GM08714 (cell line): ENCODE measurements at regions not wholly inside any gene's neighbourhood (a gene's known extent, or its start where the extent isn't known, plus 50 kb on each side); places are given as distances from the start of the nearest gene placed in this dataset.

Experiments used
- H3K4me3 ChIP-seq: fragments of 200-500 bp; sonication (Bioruptor generic); 2 replicates; pipeline ENCODE4 v1.5.1; 2014; ENCODE audit warnings: mild to moderate bottlenecking, low read length, inconsistent platforms
- ZNF274 ChIP-seq: IDR thresholded peaks from 2 replicates; pipeline ENCODE4 v1.6.1; 2012; ENCODE audit warnings: mild to moderate bottlenecking, low read depth, low read length

- TF ChIP-seq ZNF274 = no peak
These were observed 276.2 kb upstream of the MAP3K7 start for GRCh38 chr6:90863043-90863442.

GRCh38 chr6:90860822-90861601 is 274.1 kb upstream of the MAP3K7 start:
- TF ChIP-seq ZNF274 = no peak

More at GRCh38 chr6:90863043-90863442, 276.2 kb upstream of the MAP3K7 start:
- no peak overlapping the region for H3K4me3 ChIP-seq

GRCh38 chr6:90859612-90860011 is 272.7 kb upstream of the MAP3K7 start:
- no peak overlapping the region for H3K4me3 ChIP-seq
- no peak for TF ChIP-seq ZNF274

More at GRCh38 chr6:90860822-90861601, 274.1 kb upstream of the MAP3K7 start:
- no peak overlapping the region for H3K4me3 ChIP-seq

- no peak for TF ChIP-seq ZNF274
- no peak overlapping the region for H3K4me3 ChIP-seq
These were observed 272.2 kb upstream of the MAP3K7 start for GRCh38 chr6:90859056-90859455.

DNA sequence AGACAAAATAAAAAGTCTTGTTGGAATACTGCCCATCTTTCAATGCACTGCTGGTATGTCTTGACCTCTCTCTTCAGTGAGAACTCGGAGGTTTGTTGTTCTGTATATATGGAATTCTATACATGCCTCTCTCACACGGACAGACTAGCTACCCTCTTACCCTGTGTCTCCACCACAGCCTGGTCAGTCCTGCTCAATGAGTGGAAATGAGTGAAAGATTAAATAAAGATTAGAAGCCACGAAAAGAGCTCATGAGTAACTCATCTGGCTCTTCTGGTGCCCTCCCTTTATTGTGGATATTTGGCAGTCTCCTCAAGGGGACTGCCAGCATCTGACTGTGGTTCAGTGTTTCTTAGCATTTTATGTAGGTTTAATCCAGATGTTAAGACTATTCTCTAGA is 262.8 kb upstream of the MAP3K7 start:
- no peak overlapping the region for H3K4me3 ChIP-seq
- no peak for TF ChIP-seq ZNF274

GRCh38 chr6:90846824-90847223 is 260.0 kb upstream of the MAP3K7 start:
- no peak overlapping the region for H3K4me3 ChIP-seq
- TF ChIP-seq ZNF274 = no peak

DNA sequence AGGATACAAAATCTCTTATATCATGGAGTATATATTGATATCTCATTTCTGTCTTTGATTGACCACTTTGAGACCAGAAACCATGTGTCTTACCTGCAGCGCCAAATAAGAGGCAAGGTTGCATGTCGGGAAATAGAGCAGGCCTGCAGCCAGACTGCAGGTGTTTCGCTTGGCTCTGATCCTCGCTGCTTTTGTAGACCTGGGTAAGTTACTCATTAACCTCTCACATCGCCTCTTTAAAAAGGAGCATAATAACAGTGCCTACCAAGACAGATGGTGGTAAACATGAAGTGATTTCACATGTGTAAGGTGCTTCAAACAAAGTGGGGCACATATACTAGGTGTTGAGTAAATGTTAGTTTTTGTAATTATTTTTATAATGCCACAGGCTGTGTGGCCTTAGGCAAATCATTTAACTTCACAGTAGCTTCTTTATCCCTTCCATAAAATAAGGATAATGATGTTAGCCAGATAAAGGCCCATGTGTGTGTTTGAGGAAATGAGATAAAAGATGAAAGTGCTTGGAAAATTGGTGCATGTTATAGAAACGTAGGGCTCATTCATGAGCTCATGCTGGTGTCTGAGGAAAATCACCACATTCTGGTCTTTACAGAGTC is 248.8 kb upstream of the MAP3K7 start:
- TF ChIP-seq ZNF274 = no peak
- no peak overlapping the region for H3K4me3 ChIP-seq

- H3K4me3 ChIP-seq = no peak overlapping the region
- no peak for TF ChIP-seq ZNF274
These were observed 242.4 kb upstream of the MAP3K7 start for GRCh38 chr6:90829311-90829710.

- no peak overlapping the region for H3K4me3 ChIP-seq
- no peak for TF ChIP-seq ZNF274
These were observed 233.6 kb upstream of the MAP3K7 start for GRCh38 chr6:90820436-90820835.

DNA sequence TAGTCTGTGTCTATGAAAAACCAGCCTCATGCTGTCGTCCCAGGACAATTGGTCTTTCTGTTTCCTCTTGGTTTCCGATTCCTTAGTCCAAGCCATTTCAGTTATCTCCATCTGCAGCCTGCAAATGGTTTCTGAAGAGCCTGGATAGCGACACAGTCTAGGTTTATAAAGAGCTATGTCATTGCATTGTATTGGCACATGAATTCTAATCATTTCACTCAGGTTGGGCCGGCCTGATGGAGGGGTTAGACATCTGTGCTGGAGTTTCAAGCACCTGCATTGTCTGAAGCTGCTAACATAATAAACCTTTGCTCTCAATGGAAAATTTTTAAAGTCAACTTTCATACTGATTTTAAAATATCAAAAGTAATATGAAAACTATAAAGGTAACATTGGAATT is 232.6 kb upstream of the MAP3K7 start:
- TF ChIP-seq ZNF274 = no peak
- H3K4me3 ChIP-seq = no peak overlapping the region

DNA sequence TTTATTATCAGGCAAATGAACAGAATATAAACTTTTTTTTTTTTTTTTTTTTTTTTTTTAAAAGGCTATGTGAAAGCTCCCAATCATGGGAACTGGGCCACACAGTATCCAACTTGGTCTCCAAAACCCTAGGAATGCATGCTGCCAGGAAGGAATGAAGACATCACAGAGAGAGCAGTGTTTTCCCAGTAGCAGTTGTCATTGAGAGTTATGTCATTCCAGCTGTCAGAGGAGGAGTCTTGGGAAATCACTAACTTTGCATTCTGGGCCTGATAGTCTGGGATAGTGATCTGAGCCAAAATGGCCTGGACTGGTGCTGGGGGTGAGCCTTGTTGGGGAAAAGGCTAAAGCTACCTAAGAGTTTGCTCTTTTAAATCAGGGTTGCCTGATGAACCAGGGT is 231.3 kb upstream of the MAP3K7 start:
- TF ChIP-seq ZNF274 = no peak
- H3K4me3 ChIP-seq = no peak overlapping the region

GRCh38 chr6:90816764-90817163 is 229.9 kb upstream of the MAP3K7 start:
- H3K4me3 ChIP-seq = no peak overlapping the region
- no peak for TF ChIP-seq ZNF274

DNA sequence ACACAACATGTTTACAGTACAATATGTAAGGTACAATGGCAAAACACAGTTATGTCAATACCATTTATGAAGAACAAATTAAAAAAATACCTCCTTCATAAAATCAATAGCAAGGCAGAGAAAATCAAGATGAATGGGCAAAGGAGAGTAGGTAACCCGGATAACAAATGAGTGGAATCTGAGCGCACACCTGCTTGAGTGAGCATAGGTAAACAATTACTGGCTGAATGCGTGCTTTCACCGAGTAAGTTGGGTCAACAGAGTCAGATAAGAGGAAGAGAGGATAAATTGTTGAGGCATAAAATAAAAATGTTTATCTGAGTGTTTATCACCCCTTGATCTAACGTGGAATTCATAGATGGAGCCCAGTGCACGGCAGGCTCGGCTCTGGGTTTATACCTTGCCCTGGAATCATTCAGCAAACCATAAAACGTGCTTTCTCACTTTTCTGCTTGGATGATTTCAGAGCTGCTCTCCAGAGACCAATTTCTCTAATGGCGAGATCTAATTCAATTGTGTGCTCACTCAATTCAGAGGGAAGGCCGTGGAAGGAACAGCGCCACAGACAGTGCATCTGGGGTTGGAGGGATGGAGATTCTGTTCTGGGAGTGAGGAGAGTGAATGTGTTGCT is 224.8 kb upstream of the MAP3K7 start:
- TF ChIP-seq ZNF274 = no peak

DNA sequence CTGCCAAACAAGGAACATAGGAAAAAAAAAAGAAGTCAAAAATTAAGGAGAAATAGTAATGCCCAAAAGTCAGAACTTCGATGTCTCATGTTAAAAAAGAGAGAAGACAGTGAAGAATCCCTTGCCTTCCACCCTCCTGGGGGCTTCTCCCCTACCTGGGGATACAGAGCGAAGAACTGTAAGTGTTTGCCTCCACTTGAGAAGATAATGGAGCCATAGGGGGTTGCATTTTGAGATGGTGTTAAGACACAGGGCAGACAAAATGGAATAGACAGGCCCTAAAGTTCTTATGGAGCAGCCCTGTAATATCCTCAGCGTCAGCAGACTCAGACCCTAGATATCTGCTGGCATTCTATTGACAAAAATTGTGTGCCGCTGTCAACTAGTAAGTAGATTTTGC is 222.2 kb upstream of the MAP3K7 start:
- no peak overlapping the region for H3K4me3 ChIP-seq
- no peak for TF ChIP-seq ZNF274

More for the DNA sequence above, 224.8 kb upstream of the MAP3K7 start:
- no peak overlapping the region for H3K4me3 ChIP-seq
